Retinal pigment epithelial cell (primary cell): ENCODE measurements at regions not wholly inside any gene's neighbourhood (a gene's known extent, or its start where the extent isn't known, plus 50 kb on each side); places are given as distances from the start of the nearest gene placed in this dataset.

Experiments
- DNase-seq: peaks from one replicate; pipeline ENCODE4 v3.0.0-alpha.2; 2010; ENCODE audit warnings: low read depth
- H3K4me3 ChIP-seq: 2 replicates; pipeline ENCODE4 v1.5.1; 2011; ENCODE audit warnings: mild to moderate bottlenecking, low read length, control low read depth, moderate library complexity
- TF ChIP-seq, protein P1 (sequence below): conservative IDR thresholded peaks from 2 replicates; pipeline ENCODE4 v1.5.1; 2011; ENCODE audit warnings: low read depth, low read length, control low read depth, inconsistent platforms

GRCh38 chr1:55814967-55815366, 599.8 kb upstream of the USP24 start:
- DNase-seq = no peak
- TF ChIP-seq, protein P1, sequence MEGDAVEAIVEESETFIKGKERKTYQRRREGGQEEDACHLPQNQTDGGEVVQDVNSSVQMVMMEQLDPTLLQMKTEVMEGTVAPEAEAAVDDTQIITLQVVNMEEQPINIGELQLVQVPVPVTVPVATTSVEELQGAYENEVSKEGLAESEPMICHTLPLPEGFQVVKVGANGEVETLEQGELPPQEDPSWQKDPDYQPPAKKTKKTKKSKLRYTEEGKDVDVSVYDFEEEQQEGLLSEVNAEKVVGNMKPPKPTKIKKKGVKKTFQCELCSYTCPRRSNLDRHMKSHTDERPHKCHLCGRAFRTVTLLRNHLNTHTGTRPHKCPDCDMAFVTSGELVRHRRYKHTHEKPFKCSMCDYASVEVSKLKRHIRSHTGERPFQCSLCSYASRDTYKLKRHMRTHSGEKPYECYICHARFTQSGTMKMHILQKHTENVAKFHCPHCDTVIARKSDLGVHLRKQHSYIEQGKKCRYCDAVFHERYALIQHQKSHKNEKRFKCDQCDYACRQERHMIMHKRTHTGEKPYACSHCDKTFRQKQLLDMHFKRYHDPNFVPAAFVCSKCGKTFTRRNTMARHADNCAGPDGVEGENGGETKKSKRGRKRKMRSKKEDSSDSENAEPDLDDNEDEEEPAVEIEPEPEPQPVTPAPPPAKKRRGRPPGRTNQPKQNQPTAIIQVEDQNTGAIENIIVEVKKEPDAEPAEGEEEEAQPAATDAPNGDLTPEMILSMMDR = no peak
- no peak overlapping the region for H3K4me3 ChIP-seq

DNA sequence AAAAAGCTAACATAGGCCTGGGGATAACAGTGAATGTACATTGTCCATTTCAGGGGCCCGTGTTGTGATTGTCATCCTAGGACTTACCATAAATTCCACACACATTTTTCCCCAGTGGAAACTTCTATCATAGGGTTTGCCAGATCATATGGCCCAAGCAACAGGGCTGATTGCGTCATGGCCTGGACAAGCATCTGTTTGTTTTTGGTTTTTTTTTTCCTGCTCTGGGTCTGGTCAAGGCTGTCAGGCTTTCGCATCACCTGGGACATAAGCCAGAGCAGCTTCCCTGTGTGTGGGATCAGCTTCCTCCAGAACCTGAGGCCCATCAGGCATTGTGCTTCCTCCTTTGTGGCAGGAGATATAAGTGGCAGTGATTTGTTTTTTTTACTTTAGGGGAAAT, 598.5 kb upstream of the USP24 start:
- TF ChIP-seq, protein P1 = no peak
- no peak for DNase-seq
- no peak overlapping the region for H3K4me3 ChIP-seq

GRCh38 chr1:55812281-55812680, 597.1 kb upstream of the USP24 start:
- TF ChIP-seq, protein P1 = no peak
- DNase-seq = no peak
- no peak overlapping the region for H3K4me3 ChIP-seq

GRCh38 chr1:55808263-55808662, 593.1 kb upstream of the USP24 start:
- DNase-seq = no peak
- TF ChIP-seq, protein P1 = no peak

DNA sequence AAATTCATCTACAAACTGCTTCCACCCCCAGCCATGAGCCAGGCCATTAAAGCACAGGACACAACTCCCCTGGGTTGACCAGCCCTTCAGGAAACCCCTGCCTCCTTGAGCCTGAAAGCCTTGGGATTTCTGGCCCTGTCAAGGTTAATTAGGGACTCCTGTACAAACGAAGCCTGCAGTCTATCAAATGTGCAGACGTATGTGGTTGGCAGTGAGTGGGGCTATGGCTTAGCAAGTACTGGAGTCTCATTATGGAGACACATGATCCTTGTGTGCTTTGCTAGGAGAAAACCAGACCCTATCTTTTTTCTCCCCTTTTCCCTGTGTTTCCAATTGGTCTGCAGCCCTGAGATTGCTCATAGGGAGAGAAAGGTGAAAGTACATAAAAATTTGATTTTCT, 588.3 kb upstream of the USP24 start:
- no peak for DNase-seq
- TF ChIP-seq, protein P1 = no peak
- H3K4me3 ChIP-seq = no peak overlapping the region

More at GRCh38 chr1:55808263-55808662, 593.1 kb upstream of the USP24 start:
- H3K4me3 ChIP-seq = no peak overlapping the region

DNA sequence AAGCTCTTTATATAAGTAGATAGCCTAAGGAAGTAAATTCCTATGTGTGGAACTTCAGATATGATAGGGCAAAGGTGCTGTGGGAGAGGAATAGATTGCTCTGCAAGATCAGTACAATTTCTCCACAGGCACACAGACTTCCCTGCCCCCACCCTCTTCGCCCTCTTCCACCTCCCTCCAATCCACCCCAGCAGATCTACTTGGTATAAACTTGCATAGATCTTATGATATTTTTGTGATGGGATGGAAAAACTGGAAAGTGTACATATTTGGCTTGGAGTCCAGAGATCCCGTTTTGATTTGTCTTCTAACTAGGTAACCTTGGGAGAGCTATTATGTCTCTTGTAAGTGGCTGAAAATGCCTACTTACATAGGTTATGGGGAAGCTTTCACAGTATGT, 586.3 kb upstream of the USP24 start:
- DNase-seq = no peak
- no peak overlapping the region for H3K4me3 ChIP-seq
- TF ChIP-seq, protein P1 = no peak

DNA sequence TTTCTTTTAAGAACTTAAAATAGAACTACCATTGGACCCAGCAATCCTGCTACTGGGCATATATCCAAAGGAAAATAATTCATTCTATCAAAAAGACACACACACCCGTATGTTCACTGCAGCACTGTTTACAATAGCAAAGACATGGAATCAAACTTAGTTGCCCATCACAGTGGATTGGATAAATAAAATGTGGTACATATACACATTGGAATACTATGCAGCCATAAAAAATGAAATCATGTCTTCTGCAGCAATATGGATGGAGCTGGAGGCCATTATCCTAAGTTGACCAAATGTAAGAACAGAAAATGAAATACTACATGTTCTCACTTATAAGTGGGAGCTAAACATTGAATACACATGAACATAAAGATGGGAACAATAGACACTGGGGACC, 585.3 kb upstream of the USP24 start:
- DNase-seq = no peak
- no peak overlapping the region for H3K4me3 ChIP-seq
- TF ChIP-seq, protein P1 = no peak
